GM23248 (cell line): ENCODE measurements at regions not wholly inside any gene's neighbourhood (a gene's known extent, or its start where the extent isn't known, plus 50 kb on each side); places are given as distances from the start of the nearest gene placed in this dataset.

Experiments used
- DNase-seq: peaks from one replicate; pipeline ENCODE4 v3.0.0-alpha.2; 2015
- H2AFZ ChIP-seq: fragments of 200-600 bp; sonication (generic); 2 replicates; pipeline ENCODE4 v1.6.1; 2016; ENCODE audit warnings: antibody characterized with exemption
- H3F3A ChIP-seq: fragments of 200-600 bp; sonication (generic); 2 replicates; pipeline ENCODE4 v1.6.1; 2016; ENCODE audit warnings: mild to moderate bottlenecking, antibody characterized with exemption, mixed run types; ENCODE audit not compliant: insufficient read depth
- H3K27ac ChIP-seq: fragments of 200-600 bp; sonication (generic); 2 replicates; pipeline ENCODE4 v1.5.1; 2016; ENCODE audit warnings: mild to moderate bottlenecking
- H3K27me3 ChIP-seq: fragments of 200-600 bp; sonication (generic); replicated peaks from 2 replicates; pipeline ENCODE4 v1.6.1; 2016; ENCODE audit warnings: mild to moderate bottlenecking; ENCODE audit not compliant: insufficient read depth
- H3K36me3 ChIP-seq: fragments of 200-600 bp; sonication (generic); 2 replicates; pipeline ENCODE4 v1.6.1; 2016; ENCODE audit warnings: low read depth, mild to moderate bottlenecking
- H3K4me1 ChIP-seq: fragments of 200-600 bp; sonication (generic); 2 replicates; pipeline ENCODE4 v1.6.1; 2016; ENCODE audit warnings: mild to moderate bottlenecking; ENCODE audit not compliant: insufficient read depth
- H3K4me2 ChIP-seq: fragments of 200-600 bp; sonication (generic); one replicate; pipeline ENCODE4 v1.6.1; 2016; ENCODE audit warnings: mild to moderate bottlenecking; ENCODE audit not compliant: unreplicated experiment
- H3K4me3 ChIP-seq: fragments of 200-600 bp; sonication (generic); 2 replicates; pipeline ENCODE4 v1.5.1; 2016; ENCODE audit warnings: mild to moderate bottlenecking
- H3K79me2 ChIP-seq: fragments of 200-600 bp; sonication (generic); 2 replicates; pipeline ENCODE4 v1.6.1; 2016; ENCODE audit warnings: mild to moderate bottlenecking; ENCODE audit not compliant: insufficient read depth
- H3K9ac ChIP-seq: fragments of 200-600 bp; sonication (generic); 2 replicates; pipeline ENCODE4 v1.6.1; 2016; ENCODE audit warnings: mild to moderate bottlenecking
- H3K9me2 ChIP-seq: fragments of 200-600 bp; sonication (generic); 2 replicates; pipeline ENCODE4 v1.6.1; 2016; ENCODE audit warnings: mixed run types, mild to moderate bottlenecking, moderate library complexity; ENCODE audit not compliant: insufficient read depth
- H3K9me3 ChIP-seq: fragments of 200-600 bp; sonication (generic); one replicate; pipeline ENCODE4 v1.6.1; 2017; ENCODE audit warnings: low read depth
- H4K20me1 ChIP-seq: fragments of 200-600 bp; sonication (generic); 2 replicates; pipeline ENCODE4 v1.6.0; 2016; ENCODE audit not compliant: insufficient read depth
- EZH2 ChIP-seq: fragments of 200-600 bp; sonication (generic); IDR thresholded peaks from 2 replicates; pipeline ENCODE4 v1.6.1; 2018; ENCODE audit warnings: antibody characterized with exemption, mild to moderate bottlenecking; ENCODE audit not compliant: insufficient read depth, poor library complexity, severe bottlenecking
- EZH2phosphoT487 ChIP-seq: fragments of 200-600 bp; sonication (generic); IDR thresholded peaks from 2 replicates; pipeline ENCODE4 v1.6.1; 2018; ENCODE audit warnings: antibody characterized with exemption, moderate library complexity, mild to moderate bottlenecking, low read depth; ENCODE audit not compliant: insufficient read depth
- WGBS, 2 experiments: methylation state at CpG; one replicate each; pipeline ENCODE4 v1.1.6; 2015 to 2017; ENCODE audit warnings: low lambda C conversion rate in 2 of 2, low coverage in 1 of 2; ENCODE audit errors: missing lambda C conversion rate in 2 of 2; 5-methylcytosine and 5-hydroxymethylcytosine counted together
- in situ Hi-C: fragments of 300-500 bp; cut with MboI; formaldehyde crosslinking; loops from 2 replicates; pipeline ENCODE4 v1.15.0; 2020

GRCh38 chr3:104648823-104649222 is 717.9 kb upstream of the ALCAM start:
- Histone ChIP-seq H3K4me3 (no peak overlapping the region), H3K36me3 (no peaks in the 10 kb centered on the region), H3K27me3 (no peaks in the 10 kb centered on the region), H2AFZ (no peak overlapping the region), H4K20me1 (no peaks in the 10 kb centered on the region), H3K27ac (no peak overlapping the region), H3K9me3 (no peaks in the 10 kb centered on the region), H3K4me1 (no peaks in the 10 kb centered on the region), H3K9me2 (no peaks in the 10 kb centered on the region), H3K4me2 (no peak overlapping the region), H3F3A (no peaks in the 10 kb centered on the region), H3K79me2 (no peaks in the 10 kb centered on the region), H3K9ac (no peak overlapping the region)
- 19 to 31% methylated on average over 1 of the region's 1 CpG for WGBS, 2 experiments
- DNase-seq = no peak
- in situ Hi-C loops = no loop called here
- TF ChIP-seq EZH2 = no peak
- TF ChIP-seq EZH2phosphoT487 = no peak

GRCh38 chr3:104669083-104669482 is 697.6 kb upstream of the ALCAM start:
- H3K4me1 ChIP-seq = no peaks in the 10 kb centered on the region
- TF ChIP-seq EZH2phosphoT487 (no peak), EZH2 (no peak)
- no peaks in the 10 kb centered on the region for H4K20me1 ChIP-seq
- WGBS, 2 experiments = 63 to 71% methylated on average over 5 of the region's 5 CpGs
- H3K36me3 ChIP-seq = no peaks in the 10 kb centered on the region
- no peak overlapping the region for H3K4me2 ChIP-seq
- no peak overlapping the region for H3K9ac ChIP-seq
- H3K9me3 ChIP-seq = no peaks in the 10 kb centered on the region
- no peak overlapping the region for H3K27ac ChIP-seq
- in situ Hi-C loops = no loop called here
- H3K79me2 ChIP-seq = no peaks in the 10 kb centered on the region
- H3F3A ChIP-seq = no peaks in the 10 kb centered on the region
- no peaks in the 10 kb centered on the region for H3K27me3 ChIP-seq
- no peak overlapping the region for H3K4me3 ChIP-seq
- no peak overlapping the region for H2AFZ ChIP-seq
- H3K9me2 ChIP-seq = no peaks in the 10 kb centered on the region
- DNase-seq = no peak

- no peaks in the 10 kb centered on the region for H3K79me2 ChIP-seq
- H3K4me3 ChIP-seq = no peak overlapping the region
- TF ChIP-seq EZH2 (no peak), EZH2phosphoT487 (no peak)
- in situ Hi-C loops = no loop called here
- H3K9me3 ChIP-seq = no peaks in the 10 kb centered on the region
- H2AFZ ChIP-seq = no peak overlapping the region
- no peaks in the 10 kb centered on the region for H4K20me1 ChIP-seq
- H3K27ac ChIP-seq = no peak overlapping the region
- H3K4me1 ChIP-seq = no peaks in the 10 kb centered on the region
- WGBS, 2 experiments = 50 to 53% methylated on average over 5 of the region's 5 CpGs
- H3K4me2 ChIP-seq = no peak overlapping the region
- no peaks in the 10 kb centered on the region for H3F3A ChIP-seq
- no peaks in the 10 kb centered on the region for H3K36me3 ChIP-seq
- H3K9ac ChIP-seq = no peak overlapping the region
- H3K9me2 ChIP-seq = no peaks in the 10 kb centered on the region
- no peak for DNase-seq
- no peaks in the 10 kb centered on the region for H3K27me3 ChIP-seq
Observed at GRCh38 chr3:104672331-104672730, 694.4 kb upstream of the ALCAM start.

- Histone ChIP-seq H3K36me3 (no peaks in the 10 kb centered on the region), H3K4me1 (no peaks in the 10 kb centered on the region), H3K27ac (no peak overlapping the region), H3K4me3 (no peak overlapping the region), H2AFZ (no peak overlapping the region), H3K9me3 (no peaks in the 10 kb centered on the region), H3F3A (no peaks in the 10 kb centered on the region), H4K20me1 (no peaks in the 10 kb centered on the region), H3K79me2 (no peaks in the 10 kb centered on the region), H3K9ac (no peak overlapping the region), H3K27me3 (no peaks in the 10 kb centered on the region), H3K4me2 (no peak overlapping the region), H3K9me2 (no peaks in the 10 kb centered on the region)
- no peak for TF ChIP-seq EZH2
- TF ChIP-seq EZH2phosphoT487 = no peak
- 30 to 39% methylated on average over 2 of the region's 2 CpGs for WGBS, 2 experiments
- no peak for DNase-seq
- in situ Hi-C loops = no loop called here
Observed at GRCh38 chr3:104673981-104674380, 692.7 kb upstream of the ALCAM start.

- Histone ChIP-seq H2AFZ (no peak overlapping the region), H3F3A (no peaks in the 10 kb centered on the region), H3K4me1 (no peaks in the 10 kb centered on the region), H3K36me3 (no peaks in the 10 kb centered on the region), H3K27ac (no peak overlapping the region), H3K27me3 (no peaks in the 10 kb centered on the region), H3K9me3 (no peaks in the 10 kb centered on the region), H3K9ac (no peak overlapping the region), H3K9me2 (no peaks in the 10 kb centered on the region), H3K4me3 (no peak overlapping the region), H3K79me2 (no peaks in the 10 kb centered on the region), H4K20me1 (no peaks in the 10 kb centered on the region), H3K4me2 (no peak overlapping the region)
- TF ChIP-seq EZH2phosphoT487 (no peak), EZH2 (no peak)
- DNase-seq = no peak
- in situ Hi-C loops = no loop called here
- WGBS, 2 experiments = 46 to 47% methylated on average over 3 of the region's 3 CpGs
Observed at GRCh38 chr3:104676241-104676640, 690.5 kb upstream of the ALCAM start.
